ENCODE measurements at regions not wholly inside any gene's neighbourhood (a gene's known extent, or its start where the extent isn't known, plus 50 kb on each side); places are given as distances from the start of the nearest gene placed in this dataset.

DNA sequence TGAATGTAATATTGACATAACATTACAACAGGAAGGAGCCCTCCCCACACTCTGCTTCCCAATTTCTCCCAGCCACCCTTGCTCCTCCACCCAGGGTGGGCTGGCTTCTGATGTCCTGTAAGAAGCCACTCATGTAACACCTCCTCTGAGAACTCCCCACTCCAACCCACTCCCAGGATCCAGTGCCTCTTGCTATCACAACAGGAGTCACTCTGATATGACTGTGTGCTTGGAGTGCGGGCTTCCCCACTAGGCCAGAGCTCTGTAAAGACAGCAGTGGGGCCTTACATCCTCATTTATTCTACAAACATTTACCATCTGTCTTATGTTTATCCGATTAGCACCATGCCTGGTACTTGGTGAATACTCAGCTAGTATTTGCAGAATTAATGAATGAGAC is 65.1 kb downstream of the PTGR3 start:
- TF ChIP-seq, protein P1, sequence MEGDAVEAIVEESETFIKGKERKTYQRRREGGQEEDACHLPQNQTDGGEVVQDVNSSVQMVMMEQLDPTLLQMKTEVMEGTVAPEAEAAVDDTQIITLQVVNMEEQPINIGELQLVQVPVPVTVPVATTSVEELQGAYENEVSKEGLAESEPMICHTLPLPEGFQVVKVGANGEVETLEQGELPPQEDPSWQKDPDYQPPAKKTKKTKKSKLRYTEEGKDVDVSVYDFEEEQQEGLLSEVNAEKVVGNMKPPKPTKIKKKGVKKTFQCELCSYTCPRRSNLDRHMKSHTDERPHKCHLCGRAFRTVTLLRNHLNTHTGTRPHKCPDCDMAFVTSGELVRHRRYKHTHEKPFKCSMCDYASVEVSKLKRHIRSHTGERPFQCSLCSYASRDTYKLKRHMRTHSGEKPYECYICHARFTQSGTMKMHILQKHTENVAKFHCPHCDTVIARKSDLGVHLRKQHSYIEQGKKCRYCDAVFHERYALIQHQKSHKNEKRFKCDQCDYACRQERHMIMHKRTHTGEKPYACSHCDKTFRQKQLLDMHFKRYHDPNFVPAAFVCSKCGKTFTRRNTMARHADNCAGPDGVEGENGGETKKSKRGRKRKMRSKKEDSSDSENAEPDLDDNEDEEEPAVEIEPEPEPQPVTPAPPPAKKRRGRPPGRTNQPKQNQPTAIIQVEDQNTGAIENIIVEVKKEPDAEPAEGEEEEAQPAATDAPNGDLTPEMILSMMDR (conservative IDR thresholded peaks at IDR 0.05; ENCODE audit: low read length): no peak
- no peak overlapping the region for H3K4me3 ChIP-seq (ENCODE audit: low read length)
- DNase-seq (ENCODE audit: low read depth): no peak

DNA sequence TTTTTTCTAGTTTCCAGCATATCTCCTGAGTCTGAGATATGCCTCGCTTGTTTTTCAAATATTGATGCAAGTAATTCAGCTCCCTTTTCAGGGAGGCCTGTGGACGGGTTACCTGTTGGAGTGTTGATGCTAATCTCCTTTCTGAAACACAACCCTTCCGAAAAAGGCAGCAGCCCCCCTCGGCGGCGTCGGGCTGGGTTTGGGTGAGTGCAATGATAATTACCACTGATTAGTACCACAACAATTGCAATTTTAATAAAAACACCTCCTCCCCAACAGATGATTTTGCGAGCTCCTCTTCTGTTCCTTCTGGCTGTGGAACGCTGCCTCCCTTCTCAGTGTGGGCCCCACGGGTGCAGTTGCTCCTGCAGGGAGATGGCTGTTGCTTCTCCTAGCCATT is 66.3 kb downstream of the PTGR3 start:
- TF ChIP-seq, protein P1 (conservative IDR thresholded peaks at IDR 0.05; ENCODE audit: low read length): no peak
- H3K4me3 ChIP-seq (ENCODE audit: low read length): no peak overlapping the region
- DNase-seq (ENCODE audit: low read depth): no peak

GRCh38 chr18:75141734-75142133 is 67.2 kb downstream of the PTGR3 start:
- TF ChIP-seq, protein P1 (conservative IDR thresholded peaks at IDR 0.05; ENCODE audit: low read length): no peak
- DNase-seq (ENCODE audit: low read depth): no peak
- H3K4me3 ChIP-seq (ENCODE audit: low read length): no peak overlapping the region

DNA sequence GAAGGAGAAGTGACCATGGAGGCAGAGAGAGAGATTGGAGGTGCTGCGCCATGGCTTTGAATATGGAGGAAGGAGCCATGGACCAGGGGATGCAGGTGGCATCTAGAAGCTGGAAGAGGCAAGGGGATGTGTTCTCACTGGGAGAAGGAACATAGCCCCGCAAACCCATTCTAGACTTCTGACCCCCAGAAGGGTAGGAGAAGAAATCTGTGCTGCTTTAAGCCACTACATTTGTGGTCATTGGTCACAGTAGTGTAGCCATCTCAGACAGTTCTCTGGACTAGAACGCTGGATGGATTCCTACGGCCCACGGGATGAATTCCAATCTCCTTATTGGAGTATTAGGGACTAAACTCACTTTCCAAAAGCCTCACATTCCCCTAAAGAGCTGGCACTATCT is 67.8 kb downstream of the PTGR3 start:
- no peak for DNase-seq (ENCODE audit: low read depth)
- TF ChIP-seq, protein P1 (conservative IDR thresholded peaks at IDR 0.05; ENCODE audit: low read length): no peak
- no peak overlapping the region for H3K4me3 ChIP-seq (ENCODE audit: low read length)

DNA sequence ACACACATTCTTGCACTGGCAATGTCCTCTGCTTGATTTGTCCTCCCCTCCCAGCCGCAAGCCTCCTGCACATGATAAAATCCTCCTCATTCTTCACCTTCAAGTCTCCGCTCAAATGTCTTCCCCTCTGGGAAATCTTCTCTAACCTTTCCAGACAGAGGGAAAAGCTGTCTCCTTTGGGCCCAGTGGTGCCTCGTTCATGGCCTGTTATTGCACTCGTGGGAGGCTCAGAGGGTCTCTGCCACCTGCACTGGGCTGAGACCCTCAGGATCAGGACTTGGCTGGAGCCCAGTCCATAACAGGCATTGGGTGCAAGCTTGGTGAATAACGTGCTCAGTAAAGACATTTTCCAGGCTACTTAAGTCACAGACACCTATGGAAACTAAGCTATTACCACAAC is 68.6 kb downstream of the PTGR3 start:
- DNase-seq (ENCODE audit: low read depth): no peak
- TF ChIP-seq, protein P1 (conservative IDR thresholded peaks at IDR 0.05; ENCODE audit: low read length): no peak

DNA sequence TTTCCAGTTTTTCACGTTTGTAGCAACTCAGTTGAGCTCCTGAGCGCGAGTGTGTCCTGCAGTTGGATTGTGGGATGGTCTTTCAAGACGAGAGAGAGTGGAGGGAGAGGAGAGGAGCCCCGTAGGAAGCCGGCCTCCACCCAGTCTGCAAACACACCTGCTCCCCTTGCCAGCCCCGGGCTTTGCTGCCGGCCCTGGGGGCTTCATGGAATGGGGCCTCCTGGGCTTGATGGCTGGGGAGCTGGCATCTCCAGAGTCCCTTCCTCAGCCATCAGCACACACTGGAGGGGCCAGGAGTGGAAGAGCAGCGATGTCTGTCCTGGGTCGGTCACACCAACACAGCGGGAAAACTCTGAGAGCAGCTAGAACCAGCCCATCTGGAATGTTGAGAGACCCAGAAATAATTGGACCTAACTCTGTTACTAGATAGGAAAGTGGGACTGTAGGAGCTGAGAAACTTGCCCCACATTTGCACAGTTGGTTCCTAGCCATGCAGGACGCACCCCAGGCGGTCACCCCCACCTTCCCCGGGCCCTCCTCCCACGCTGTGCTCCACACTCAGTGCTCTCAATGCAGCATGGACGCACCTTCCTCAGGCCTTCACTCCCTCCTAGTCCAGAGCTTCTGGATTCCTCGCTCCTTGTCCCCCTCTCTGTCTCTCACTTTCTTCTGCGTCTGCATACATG is 69.6 kb downstream of the PTGR3 start:
- H3K4me3 ChIP-seq (ENCODE audit: low read length): no peak overlapping the region
- TF ChIP-seq, protein P1 (conservative IDR thresholded peaks at IDR 0.05; ENCODE audit: low read length): no peak
- no peak for DNase-seq (ENCODE audit: low read depth)

More for the DNA sequence above, 68.6 kb downstream of the PTGR3 start:
- H3K4me3 ChIP-seq (ENCODE audit: low read length): no peak overlapping the region

DNA sequence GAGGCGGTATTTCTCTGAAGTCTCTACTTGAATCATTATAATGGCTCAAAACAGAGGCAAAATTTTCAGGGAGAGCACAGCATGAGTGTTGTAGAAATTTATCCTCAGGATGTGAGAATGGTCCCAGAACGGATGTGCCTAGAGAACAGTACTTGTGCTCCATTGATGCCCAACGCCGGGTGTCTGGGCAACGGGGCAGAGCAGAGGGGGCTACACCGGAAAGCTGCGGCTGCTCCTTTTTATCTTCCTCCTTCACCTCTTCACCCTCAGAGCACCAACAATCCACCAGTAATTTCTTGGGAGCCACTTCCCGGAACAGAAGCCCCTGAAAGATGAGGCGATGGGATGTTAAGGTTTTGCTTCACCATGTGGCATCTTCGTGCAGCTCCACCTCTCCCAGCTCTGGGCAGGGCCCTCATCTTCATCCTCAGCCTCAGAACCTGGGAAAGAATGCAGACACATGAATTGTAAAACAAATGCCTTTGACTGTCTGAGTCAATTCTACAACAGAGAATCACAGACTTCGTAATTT is 71.5 kb downstream of the PTGR3 start:
- TF ChIP-seq, protein P1 (conservative IDR thresholded peaks at IDR 0.05; ENCODE audit: low read length): no peak
- no peak overlapping the region for H3K4me3 ChIP-seq (ENCODE audit: low read length)
- no peak for DNase-seq (ENCODE audit: low read depth)
